Activated CD8-positive, alpha-beta T cell treated with anti-CD3 and anti-CD28 coated beads for 36 hours (primary cell): ENCODE measurements at regions not wholly inside any gene's neighbourhood (a gene's known extent, or its start where the extent isn't known, plus 50 kb on each side); places are given as distances from the start of the nearest gene placed in this dataset.

Experiments
- ATAC-seq: fragments of 200-7000 bp; cut with Tn5 transposase; one replicate; pipeline ENCODE4 v1.10.0; 2021; ENCODE audit warnings: mild to moderate bottlenecking, moderate library complexity
- CTCF ChIA-PET: fragments of 350-600 bp; sonication (Branson Sonifier 250); formaldehyde crosslinking; loops from one replicate; lab custom pipeline; 2021; ENCODE audit warnings: antibody characterized with exemption; lab: Charles Lee
- POLR2A ChIA-PET: fragments of 350-600 bp; sonication (Branson Sonifier 250); formaldehyde crosslinking; loops from one replicate; lab custom pipeline; 2021; ENCODE audit warnings: antibody characterized with exemption; lab: Charles Lee
- DNase-seq: peaks from one replicate; pipeline ENCODE4 v3.0.0-alpha.2; 2020
- H3K27ac Mint-ChIP-seq: one replicate; pipeline ENCODE4 v1.8.0; 2021; ENCODE audit warnings: mild to moderate bottlenecking, mixed read lengths
- H3K27me3 Mint-ChIP-seq: one replicate; pipeline ENCODE4 v1.8.0; 2021; ENCODE audit warnings: mixed read lengths
- H3K36me3 Mint-ChIP-seq: one replicate; pipeline ENCODE4 v1.8.0; 2021; ENCODE audit warnings: low read depth, mixed read lengths
- H3K4me1 Mint-ChIP-seq: one replicate; pipeline ENCODE4 v1.8.0; 2021; ENCODE audit warnings: low read depth, mixed read lengths
- H3K4me3 Mint-ChIP-seq: one replicate; pipeline ENCODE4 v1.8.0; 2021; ENCODE audit warnings: mild to moderate bottlenecking, moderate library complexity, mixed read lengths
- H3K9me3 Mint-ChIP-seq: one replicate; pipeline ENCODE4 v1.8.0; 2021; ENCODE audit warnings: mixed read lengths
- CTCF ChIP-seq: fragments of 200-600 bp; IDR thresholded peaks from one replicate; pipeline ENCODE4 v1.8.0; 2022; ENCODE audit warnings: antibody characterized with exemption, mild to moderate bottlenecking
- intact Hi-C: fragments of 100-400 bp; cut with micrococcal nuclease; formaldehyde crosslinking; loops from one replicate; pipeline ENCODE4 v1.10.0; 2022

GRCh38 chr7:136214356-136214755 is 237.2 kb upstream of the MTPN start:
- ChIA-PET POLR2A (no interaction called here), CTCF (no interaction called here)
- Mint-ChIP-seq H3K36me3 (no peaks in the 10 kb centered on the region), H3K4me3 (no peak overlapping the region), H3K9me3 (peaks cover 2% of the 10 kb centered on the region), H3K27ac (no peak overlapping the region), H3K4me1 (no peaks in the 10 kb centered on the region), H3K27me3 (no peaks in the 10 kb centered on the region)
- DNase-seq, result no peak
- intact Hi-C loops, result no loop called here
- ATAC-seq, result no peak
- TF ChIP-seq CTCF, result no peak

- TF ChIP-seq CTCF, result no peak
- H3K4me3 Mint-ChIP-seq, result no peak overlapping the region
- no peak for ATAC-seq
- no peaks in the 10 kb centered on the region for H3K27me3 Mint-ChIP-seq
- peaks cover 2% of the 10 kb centered on the region for H3K9me3 Mint-ChIP-seq
- POLR2A ChIA-PET, result no interaction called here
- H3K36me3 Mint-ChIP-seq, result no peaks in the 10 kb centered on the region
- CTCF ChIA-PET, result no interaction called here
- DNase-seq, result no peak
- intact Hi-C loops, result no loop called here
- no peak overlapping the region for H3K27ac Mint-ChIP-seq
- H3K4me1 Mint-ChIP-seq, result no peaks in the 10 kb centered on the region
Measured at GRCh38 chr7:136213012-136213411, 235.9 kb upstream of the MTPN start.

GRCh38 chr7:136210664-136211063 is 233.5 kb upstream of the MTPN start:
- ATAC-seq (no peak), DNase-seq (no peak)
- Mint-ChIP-seq H3K27me3 (no peaks in the 10 kb centered on the region), H3K36me3 (no peaks in the 10 kb centered on the region), H3K4me3 (no peak overlapping the region), H3K9me3 (peaks cover 2% of the 10 kb centered on the region), H3K27ac (no peak overlapping the region), H3K4me1 (no peaks in the 10 kb centered on the region)
- intact Hi-C loops, result no loop called here
- ChIA-PET CTCF (no interaction called here), POLR2A (no interaction called here)
- no peak for TF ChIP-seq CTCF

GRCh38 chr7:136210079-136210478 is 232.9 kb upstream of the MTPN start:
- Mint-ChIP-seq H3K27me3 (no peaks in the 10 kb centered on the region), H3K4me1 (no peaks in the 10 kb centered on the region), H3K27ac (no peak overlapping the region), H3K36me3 (no peaks in the 10 kb centered on the region), H3K9me3 (peaks cover 1% of the 10 kb centered on the region), H3K4me3 (no peak overlapping the region)
- no peak for TF ChIP-seq CTCF
- POLR2A ChIA-PET, result no interaction called here
- CTCF ChIA-PET, result interaction anchor here (1.3 kb wide), 1 partner anchor 94 kb away, joined by 3 read pairs; no protein-coding TSS in a partner anchor
- no peak for DNase-seq
- no peak for ATAC-seq
- intact Hi-C loops, result no loop called here

GRCh38 chr7:136205956-136206355 is 228.8 kb upstream of the MTPN start:
- no peak for DNase-seq
- POLR2A ChIA-PET, result no interaction called here

More at GRCh38 chr7:136205956-136206355, 228.8 kb upstream of the MTPN start:
- Mint-ChIP-seq H3K4me1 (no peaks in the 10 kb centered on the region), H3K4me3 (no peak overlapping the region), H3K27ac (no peak overlapping the region), H3K36me3 (no peaks in the 10 kb centered on the region), H3K27me3 (no peaks in the 10 kb centered on the region), H3K9me3 (no peaks in the 10 kb centered on the region)
- no peak for ATAC-seq
- CTCF ChIA-PET, result no interaction called here
- intact Hi-C loops, result no loop called here
- no peak for TF ChIP-seq CTCF
